GM23248 (cell line): ENCODE measurements at regions not wholly inside any gene's neighbourhood (a gene's known extent, or its start where the extent isn't known, plus 50 kb on each side); places are given as distances from the start of the nearest gene placed in this dataset.

Source experiments
- EZH2 ChIP-seq: fragments of 200-600 bp; sonication (generic); IDR thresholded peaks from 2 replicates; pipeline ENCODE4 v1.6.1; 2018; ENCODE audit warnings: antibody characterized with exemption, mild to moderate bottlenecking; ENCODE audit not compliant: insufficient read depth, poor library complexity, severe bottlenecking
- EZH2phosphoT487 ChIP-seq: fragments of 200-600 bp; sonication (generic); IDR thresholded peaks from 2 replicates; pipeline ENCODE4 v1.6.1; 2018; ENCODE audit warnings: antibody characterized with exemption, moderate library complexity, mild to moderate bottlenecking, low read depth; ENCODE audit not compliant: insufficient read depth

- TF ChIP-seq EZH2 (no peak), EZH2phosphoT487 (no peak)
Observed at GRCh38 chr21:22343303-22343702, 1345.1 kb downstream of the NCAM2 start.
